ENCODE measurements at regions not wholly inside any gene's neighbourhood (a gene's known extent, or its start where the extent isn't known, plus 50 kb on each side); places are given as distances from the start of the nearest gene placed in this dataset.

DNA sequence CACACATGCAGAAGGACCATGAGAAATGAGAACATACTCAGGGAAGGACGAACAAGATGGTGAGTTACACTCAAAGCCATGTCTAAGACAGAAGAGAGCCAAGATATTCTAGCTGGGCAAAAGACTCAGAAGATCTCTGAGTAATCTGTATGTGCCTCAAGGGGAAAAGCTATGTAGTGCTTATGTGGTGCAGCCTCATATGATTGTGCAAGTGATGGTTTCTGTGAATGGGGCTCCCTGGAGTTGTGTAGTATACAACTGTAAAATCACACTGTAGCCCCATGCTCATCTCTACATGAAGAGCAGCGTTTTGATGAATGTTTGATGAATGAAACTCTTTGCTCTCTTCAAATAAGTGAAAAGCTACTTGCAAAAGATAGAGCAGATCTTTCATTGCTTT lies 57.5 kb downstream of the OSR1 start:
- DNase-seq, result no peak
- Histone ChIP-seq H3K27me3 (no peaks in the 10 kb centered on the region), H3K4me1 (peaks cover 9% of the 10 kb centered on the region), H3K27ac (no peak overlapping the region), H3K9me3 (no peaks in the 10 kb centered on the region), H3K4me3 (no peak overlapping the region), H3K36me3 (no peaks in the 10 kb centered on the region)
- no peak for TF ChIP-seq CTCF (IDR thresholded peaks at IDR 0.05)
- intact Hi-C loops (cut with DNase I), result no loop called here
- ATAC-seq, result no peak

GRCh38 chr2:19299522-19299921 lies 58.9 kb downstream of the OSR1 start:
- no peak for DNase-seq
- no peak for TF ChIP-seq CTCF (IDR thresholded peaks at IDR 0.05)
- intact Hi-C loops (cut with DNase I), result no loop called here
- H3K9me3 ChIP-seq, result no peaks in the 10 kb centered on the region
- no peaks in the 10 kb centered on the region for H3K27me3 ChIP-seq
- H3K4me1 ChIP-seq, result peaks cover 9% of the 10 kb centered on the region
- H3K27ac ChIP-seq, result no peak overlapping the region
- ATAC-seq, result no peak
- H3K36me3 ChIP-seq, result no peaks in the 10 kb centered on the region
- H3K4me3 ChIP-seq, result no peak overlapping the region

DNA sequence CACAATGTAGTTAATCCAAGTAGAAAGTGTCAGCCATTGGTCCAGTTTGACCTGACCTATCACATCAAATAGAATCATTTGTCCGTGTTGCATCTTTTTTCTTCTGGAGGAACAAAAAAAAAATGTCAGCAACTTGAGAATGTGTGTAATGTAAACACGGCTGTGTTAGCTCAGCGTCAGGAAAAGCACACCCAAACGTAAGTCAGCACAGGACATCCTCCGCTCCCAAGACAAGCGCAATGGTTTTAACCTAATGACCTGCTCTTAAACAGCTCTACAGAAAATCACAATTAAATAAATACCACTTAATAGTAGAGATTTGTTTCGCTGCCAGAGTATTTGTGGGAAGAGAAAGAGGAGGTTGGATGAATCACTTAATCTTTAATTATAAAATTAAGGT lies 59.4 kb downstream of the OSR1 start:
- Histone ChIP-seq H3K27me3 (no peaks in the 10 kb centered on the region), H3K27ac (no peak overlapping the region), H3K9me3 (no peaks in the 10 kb centered on the region), H3K36me3 (no peaks in the 10 kb centered on the region), H3K4me3 (no peak overlapping the region), H3K4me1 (peaks cover 9% of the 10 kb centered on the region)
- intact Hi-C loops (cut with DNase I), result no loop called here
- no peak for DNase-seq
- peak; percentile 54 for ATAC-seq
- no peak for TF ChIP-seq CTCF (IDR thresholded peaks at IDR 0.05)

DNA sequence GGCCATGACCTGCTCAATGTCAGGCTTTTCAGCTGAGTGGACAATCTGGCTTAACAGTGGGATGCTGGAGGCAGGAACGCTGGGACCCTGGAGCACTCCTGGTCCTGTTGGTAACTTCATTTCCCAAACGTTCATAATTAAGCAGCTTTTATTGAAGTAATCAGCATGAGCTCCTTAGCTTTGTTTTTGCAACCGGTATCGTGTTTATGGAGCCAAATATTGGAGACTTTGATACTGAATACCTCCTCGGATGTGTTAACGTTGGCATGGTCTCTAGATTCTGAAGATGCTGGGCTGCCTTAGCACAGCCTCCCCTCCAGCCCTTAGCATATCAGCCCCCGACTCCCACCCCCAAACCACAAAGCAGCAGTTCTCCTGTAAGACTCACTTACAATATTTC lies 60.7 kb downstream of the OSR1 start:
- no peak for ATAC-seq
- intact Hi-C loops (cut with DNase I), result no loop called here
- Histone ChIP-seq H3K9me3 (no peaks in the 10 kb centered on the region), H3K27ac (no peak overlapping the region), H3K27me3 (no peaks in the 10 kb centered on the region), H3K36me3 (no peaks in the 10 kb centered on the region), H3K4me3 (no peak overlapping the region), H3K4me1 (peaks cover 9% of the 10 kb centered on the region)
- DNase-seq, result no peak
- no peak for TF ChIP-seq CTCF (IDR thresholded peaks at IDR 0.05)

DNA sequence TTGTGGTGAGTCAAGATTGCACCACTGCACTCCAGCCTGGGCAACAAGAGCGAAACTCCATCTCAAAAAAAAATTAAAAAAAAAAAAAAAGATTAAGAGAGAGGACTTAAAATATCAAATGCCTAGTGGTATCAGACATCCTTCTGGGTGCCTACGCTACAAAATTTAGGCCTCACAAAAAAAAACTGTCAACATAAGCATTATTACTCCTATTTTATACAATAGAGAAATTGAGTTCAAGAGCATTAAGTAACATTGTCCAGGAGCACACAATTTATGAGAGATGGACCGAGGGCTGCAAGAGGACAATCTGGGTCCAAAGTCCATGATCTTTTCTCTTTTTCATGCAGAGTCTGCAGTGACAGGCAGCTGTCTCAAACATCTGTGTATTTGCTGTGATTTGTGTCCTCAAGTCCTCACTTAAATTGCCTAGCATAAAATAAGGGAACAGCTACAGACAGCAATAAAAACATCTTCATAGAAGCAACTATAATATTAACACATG lies 62.4 kb downstream of the OSR1 start:
- no peak for TF ChIP-seq CTCF (IDR thresholded peaks at IDR 0.05)
- H3K27me3 ChIP-seq, result no peaks in the 10 kb centered on the region
- DNase-seq (no peak), ATAC-seq (no peak)
- no peak overlapping the region for H3K27ac ChIP-seq
- peaks cover 13% of the 10 kb centered on the region for H3K4me1 ChIP-seq
- no peaks in the 10 kb centered on the region for H3K36me3 ChIP-seq
- no peaks in the 10 kb centered on the region for H3K9me3 ChIP-seq
- no peak overlapping the region for H3K4me3 ChIP-seq
- intact Hi-C loops (cut with DNase I), result no loop called here

DNA sequence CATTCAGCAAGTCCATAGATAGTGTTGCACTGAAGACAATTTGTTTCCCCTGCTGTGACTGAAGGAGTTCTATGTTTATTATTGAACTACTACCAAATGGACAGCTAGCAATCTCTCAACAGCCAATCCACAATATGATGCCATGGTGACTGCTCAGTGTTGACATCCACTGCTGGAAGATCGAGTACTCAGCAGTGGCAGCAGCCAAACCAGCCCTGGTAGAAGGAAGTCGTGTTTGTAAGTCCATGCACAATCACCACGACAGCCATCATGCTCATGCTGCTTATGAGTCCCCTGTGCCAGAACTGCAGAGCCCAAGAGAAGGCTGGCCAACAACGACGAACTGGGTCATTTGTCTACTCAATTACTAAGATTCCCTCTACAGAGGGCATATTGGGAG lies 66.4 kb downstream of the OSR1 start:
- ATAC-seq, result peak; percentile 12
- Histone ChIP-seq H3K36me3 (no peaks in the 10 kb centered on the region), H3K4me3 (peak overlapping the region; percentile 8), H3K4me1 (peaks cover 4% of the 10 kb centered on the region), H3K27me3 (no peaks in the 10 kb centered on the region), H3K27ac (no peak overlapping the region), H3K9me3 (no peaks in the 10 kb centered on the region)
- no peak for DNase-seq
- intact Hi-C loops (cut with DNase I), result no loop called here
- no peak for TF ChIP-seq CTCF (IDR thresholded peaks at IDR 0.05)

All from upper lobe of right lung (tissue), 1 donor.